ENCODE measurements at regions not wholly inside any gene's neighbourhood (a gene's known extent, or its start where the extent isn't known, plus 50 kb on each side); places are given as distances from the start of the nearest gene placed in this dataset.

- no peak for TF ChIP-seq CTCF (IDR thresholded peaks at IDR 0.05)
- H3K4me3 ChIP-seq: no peak overlapping the region
- no peaks in the 10 kb centered on the region for H3K27me3 ChIP-seq
- intact Hi-C loops (cut with DNase I): no loop called here
- WGBS, 2 donors: 84 to 95% methylated on average over 3 of the region's 3 CpGs
- no peaks in the 10 kb centered on the region for H3K4me1 ChIP-seq
- ATAC-seq: no peak
- FAIRE-seq: no peak
- H3K36me3 ChIP-seq: no peaks in the 10 kb centered on the region
- no peak for DNase-seq
- H3K9me3 ChIP-seq: no peaks in the 10 kb centered on the region
- H3K27ac ChIP-seq: no peak overlapping the region
Observed at GRCh38 chr10:88179831-88180230, 316.4 kb downstream of the PTEN start.

DNA sequence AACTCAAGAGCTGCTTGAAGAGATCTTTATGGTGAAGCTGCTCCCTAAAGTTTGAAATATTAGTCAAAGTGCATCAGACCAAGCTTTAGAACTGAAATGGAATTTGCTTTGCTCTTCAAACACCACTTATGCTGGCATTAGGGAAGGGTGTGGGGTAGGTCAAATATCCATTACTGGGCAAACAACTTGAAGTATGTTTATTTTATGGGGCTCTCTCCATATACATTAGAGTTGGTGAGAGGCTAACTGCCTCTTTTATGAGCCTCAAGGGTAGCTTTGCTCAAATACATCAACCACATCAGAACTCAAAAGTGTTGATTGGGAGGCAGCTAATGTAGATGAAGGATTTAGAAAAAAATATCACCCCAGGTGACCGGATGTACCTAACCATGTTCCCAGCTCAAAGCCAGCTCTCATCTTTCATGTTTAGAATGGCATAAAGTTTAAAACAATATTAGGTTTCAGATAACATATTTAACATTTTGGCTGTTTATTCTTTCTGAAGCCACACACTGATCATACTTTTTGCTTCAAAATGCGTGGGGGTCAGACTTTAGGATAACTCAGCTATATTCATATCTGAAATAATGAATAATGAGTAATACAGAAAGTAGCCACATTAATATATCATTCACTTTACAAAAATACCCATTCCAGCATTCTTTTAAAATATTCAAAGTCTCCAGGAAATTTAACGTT lies 318.6 kb downstream of the PTEN start:
- Histone ChIP-seq H3K36me3 (no peaks in the 10 kb centered on the region), H3K27me3 (no peaks in the 10 kb centered on the region), H3K9me3 (no peaks in the 10 kb centered on the region), H3K4me3 (no peak overlapping the region), H3K27ac (no peak overlapping the region), H3K4me1 (peaks cover 0 to 5% (median 0%) of the 10 kb centered on the region in 3 donors)
- WGBS, 2 donors: 80% methylated on average over 3 of the region's 3 CpGs
- FAIRE-seq (no peak), DNase-seq (no peak), ATAC-seq (no peak)
- TF ChIP-seq CTCF (IDR thresholded peaks at IDR 0.05): no peak
- intact Hi-C loops (cut with DNase I): no loop called here

- intact Hi-C loops (cut with DNase I): no loop called here
- ATAC-seq: no peak
- no peak for FAIRE-seq
- no peak for TF ChIP-seq CTCF (IDR thresholded peaks at IDR 0.05)
- peaks cover 0 to 5% (median 0%) of the 10 kb centered on the region in 3 donors for H3K4me1 ChIP-seq
- DNase-seq: no peak
- no peak overlapping the region for H3K4me3 ChIP-seq
- H3K27me3 ChIP-seq: no peaks in the 10 kb centered on the region
- H3K9me3 ChIP-seq: no peaks in the 10 kb centered on the region
- H3K36me3 ChIP-seq: no peaks in the 10 kb centered on the region
- H3K27ac ChIP-seq: no peak overlapping the region
Observed at GRCh38 chr10:88182601-88182930, 319.1 kb downstream of the PTEN start.

GRCh38 chr10:88184543-88185297 lies 321.3 kb downstream of the PTEN start:
- FAIRE-seq (no peak), ATAC-seq (peak in 2 of 4 donors; percentile 19 to 34), DNase-seq (no peak)
- H3K27ac ChIP-seq: no peak overlapping the region
- H3K4me3 ChIP-seq: no peak overlapping the region
- no peaks in the 10 kb centered on the region for H3K9me3 ChIP-seq
- WGBS, 2 donors: 59 to 63% methylated on average over 3 of the region's 3 CpGs
- intact Hi-C loops (cut with DNase I): no loop called here
- H3K36me3 ChIP-seq: no peaks in the 10 kb centered on the region
- peaks cover 0 to 5% (median 0%) of the 10 kb centered on the region in 3 donors for H3K4me1 ChIP-seq
- H3K27me3 ChIP-seq: no peaks in the 10 kb centered on the region
- TF ChIP-seq CTCF (IDR thresholded peaks at IDR 0.05): no peak

GRCh38 chr10:88185830-88186229 lies 322.4 kb downstream of the PTEN start:
- no peak overlapping the region for H3K4me3 ChIP-seq
- H3K9me3 ChIP-seq: no peaks in the 10 kb centered on the region
- intact Hi-C loops (cut with DNase I): no loop called here
- FAIRE-seq (no peak), ATAC-seq (peak in 1 of 4 donors; percentile 20), DNase-seq (no peak)
- H3K27me3 ChIP-seq: no peaks in the 10 kb centered on the region
- H3K36me3 ChIP-seq: no peaks in the 10 kb centered on the region
- no peak overlapping the region for H3K27ac ChIP-seq
- peaks cover 0 to 5% (median 0%) of the 10 kb centered on the region in 3 donors for H3K4me1 ChIP-seq
- 33 to 49% methylated on average over 2 of the region's 2 CpGs for WGBS, 2 donors
- TF ChIP-seq CTCF (IDR thresholded peaks at IDR 0.05): no peak

All from pancreas (tissue), 10 donors.